ENCODE measurements at regions not wholly inside any gene's neighbourhood (a gene's known extent, or its start where the extent isn't known, plus 50 kb on each side); places are given as distances from the start of the nearest gene placed in this dataset.
"Not testable (repeated sequence)": the region's sequence is repeated elsewhere in the genome, so short reads cannot be mapped to it uniquely, and the experiment has no call there.

- no peak overlapping the region for H3K4me3 ChIP-seq (ENCODE audit: insufficient read depth, low read depth, low read length)
Observed at GRCh38 chr12:114823724-114824123, 139.7 kb upstream of the TBX3 start.

GRCh38 chr12:114821570-114821969 lies 137.6 kb upstream of the TBX3 start:
- Histone ChIP-seq H3K9me3 (ENCODE audit: control insufficient read depth, low read length) (no peaks in the 10 kb centered on the region), H3K27me3 (ENCODE audit: control insufficient read depth, insufficient read depth, low read length, poor library complexity, severe bottlenecking) (no peaks in the 10 kb centered on the region), H3K36me3 (ENCODE audit: control insufficient read depth, insufficient read depth, low read length) (no peaks in the 10 kb centered on the region), H3K4me3 (ENCODE audit: insufficient read depth, low read depth, low read length) (no peak overlapping the region), H3K27ac (ENCODE audit: insufficient read depth, low read depth, low read length, poor library complexity, severe bottlenecking) (no peak overlapping the region), H3K4me1 (ENCODE audit: control insufficient read depth, insufficient read depth, low read length) (no peaks in the 10 kb centered on the region)
- 83 to 85% methylated on average over 2 of the region's 3 CpGs for WGBS, 2 experiments

More at GRCh38 chr12:114823724-114824123, 139.7 kb upstream of the TBX3 start:
- WGBS, 2 experiments: 90 to 92% methylated on average over 8 of the region's 8 CpGs
- no peaks in the 10 kb centered on the region for H3K36me3 ChIP-seq (ENCODE audit: control insufficient read depth, insufficient read depth, low read length)
- no peaks in the 10 kb centered on the region for H3K27me3 ChIP-seq (ENCODE audit: control insufficient read depth, insufficient read depth, low read length, poor library complexity, severe bottlenecking)
- no peaks in the 10 kb centered on the region for H3K9me3 ChIP-seq (ENCODE audit: control insufficient read depth, low read length)
- H3K27ac ChIP-seq (ENCODE audit: insufficient read depth, low read depth, low read length, poor library complexity, severe bottlenecking): no peak overlapping the region
- no peaks in the 10 kb centered on the region for H3K4me1 ChIP-seq (ENCODE audit: control insufficient read depth, insufficient read depth, low read length)

- H3K27me3 ChIP-seq (ENCODE audit: control insufficient read depth, insufficient read depth, low read length, poor library complexity, severe bottlenecking): no peaks in the 10 kb centered on the region
- 92 to 98% methylated on average over 5 of the region's 5 CpGs for WGBS, 2 experiments
Observed at GRCh38 chr12:114820796-114821195, 136.8 kb upstream of the TBX3 start.

GRCh38 chr12:114817571-114818425 lies 133.8 kb upstream of the TBX3 start:
- Histone ChIP-seq H3K27ac (ENCODE audit: insufficient read depth, low read depth, low read length, poor library complexity, severe bottlenecking) (no peak overlapping the region), H3K4me3 (ENCODE audit: insufficient read depth, low read depth, low read length) (no peak overlapping the region), H3K27me3 (ENCODE audit: control insufficient read depth, insufficient read depth, low read length, poor library complexity, severe bottlenecking) (peaks cover 7% of the 10 kb centered on the region), H3K9me3 (ENCODE audit: control insufficient read depth, low read length) (no peaks in the 10 kb centered on the region), H3K4me1 (ENCODE audit: control insufficient read depth, insufficient read depth, low read length) (peaks cover 5% of the 10 kb centered on the region), H3K36me3 (ENCODE audit: control insufficient read depth, insufficient read depth, low read length) (no peaks in the 10 kb centered on the region)
- 90 to 92% methylated on average over 28 of the region's 28 CpGs for WGBS, 2 experiments

More at GRCh38 chr12:114820796-114821195, 136.8 kb upstream of the TBX3 start:
- H3K27ac ChIP-seq (ENCODE audit: insufficient read depth, low read depth, low read length, poor library complexity, severe bottlenecking): no peak overlapping the region
- H3K9me3 ChIP-seq (ENCODE audit: control insufficient read depth, low read length): no peaks in the 10 kb centered on the region
- H3K4me3 ChIP-seq (ENCODE audit: insufficient read depth, low read depth, low read length): no peak overlapping the region
- H3K36me3 ChIP-seq (ENCODE audit: control insufficient read depth, insufficient read depth, low read length): no peaks in the 10 kb centered on the region
- no peaks in the 10 kb centered on the region for H3K4me1 ChIP-seq (ENCODE audit: control insufficient read depth, insufficient read depth, low read length)

GRCh38 chr12:114815026-114815795 lies 131.2 kb upstream of the TBX3 start:
- 90 to 92% methylated on average over 10 of the region's 10 CpGs for WGBS, 2 experiments

GRCh38 chr12:114812858-114813761 lies 129.1 kb upstream of the TBX3 start:
- H3K4me1 ChIP-seq (ENCODE audit: control insufficient read depth, insufficient read depth, low read length): peaks cover 7% of the 10 kb centered on the region
- 33 to 36% methylated on average over 15 to 19 of the region's 19 CpGs for WGBS, 2 experiments
- no peak overlapping the region for H3K4me3 ChIP-seq (ENCODE audit: insufficient read depth, low read depth, low read length)
- peaks cover 7% of the 10 kb centered on the region for H3K27me3 ChIP-seq (ENCODE audit: control insufficient read depth, insufficient read depth, low read length, poor library complexity, severe bottlenecking)
- H3K9me3 ChIP-seq (ENCODE audit: control insufficient read depth, low read length): no peaks in the 10 kb centered on the region
- no peaks in the 10 kb centered on the region for H3K36me3 ChIP-seq (ENCODE audit: control insufficient read depth, insufficient read depth, low read length)
- no peak overlapping the region for H3K27ac ChIP-seq (ENCODE audit: insufficient read depth, low read depth, low read length, poor library complexity, severe bottlenecking)

More at GRCh38 chr12:114815026-114815795, 131.2 kb upstream of the TBX3 start:
- Histone ChIP-seq H3K27me3 (ENCODE audit: control insufficient read depth, insufficient read depth, low read length, poor library complexity, severe bottlenecking) (peaks cover 7% of the 10 kb centered on the region), H3K27ac (ENCODE audit: insufficient read depth, low read depth, low read length, poor library complexity, severe bottlenecking) (no peak overlapping the region), H3K4me3 (ENCODE audit: insufficient read depth, low read depth, low read length) (no peak overlapping the region), H3K9me3 (ENCODE audit: control insufficient read depth, low read length) (no peaks in the 10 kb centered on the region), H3K4me1 (ENCODE audit: control insufficient read depth, insufficient read depth, low read length) (peaks cover 7% of the 10 kb centered on the region), H3K36me3 (ENCODE audit: control insufficient read depth, insufficient read depth, low read length) (no peaks in the 10 kb centered on the region)

- Histone ChIP-seq H3K4me1 (ENCODE audit: control insufficient read depth, insufficient read depth, low read length) (peaks cover 7% of the 10 kb centered on the region), H3K9me3 (ENCODE audit: control insufficient read depth, low read length) (no peaks in the 10 kb centered on the region), H3K36me3 (ENCODE audit: control insufficient read depth, insufficient read depth, low read length) (no peaks in the 10 kb centered on the region), H3K27ac (ENCODE audit: insufficient read depth, low read depth, low read length, poor library complexity, severe bottlenecking) (no peak overlapping the region), H3K27me3 (ENCODE audit: control insufficient read depth, insufficient read depth, low read length, poor library complexity, severe bottlenecking) (peaks cover 7% of the 10 kb centered on the region), H3K4me3 (ENCODE audit: insufficient read depth, low read depth, low read length) (no peak overlapping the region)
- 89 to 90% methylated on average over 4 of the region's 4 CpGs for WGBS, 2 experiments
Observed at GRCh38 chr12:114812384-114812783, 128.4 kb upstream of the TBX3 start.

GRCh38 chr12:114809097-114809496 lies 125.1 kb upstream of the TBX3 start:
- Histone ChIP-seq H3K4me1 (ENCODE audit: control insufficient read depth, insufficient read depth, low read length) (peaks cover 7% of the 10 kb centered on the region), H3K9me3 (ENCODE audit: control insufficient read depth, low read length) (no peaks in the 10 kb centered on the region), H3K36me3 (ENCODE audit: control insufficient read depth, insufficient read depth, low read length) (no peaks in the 10 kb centered on the region), H3K27ac (ENCODE audit: insufficient read depth, low read depth, low read length, poor library complexity, severe bottlenecking) (no peak overlapping the region), H3K27me3 (ENCODE audit: control insufficient read depth, insufficient read depth, low read length, poor library complexity, severe bottlenecking) (no peaks in the 10 kb centered on the region), H3K4me3 (ENCODE audit: insufficient read depth, low read depth, low read length) (no peak overlapping the region)
- WGBS, 2 experiments: 83 to 86% methylated on average over 5 of the region's 5 CpGs

GRCh38 chr12:114801381-114801780 lies 117.4 kb upstream of the TBX3 start:
- not testable (repeated sequence) for H3K4me3 ChIP-seq (ENCODE audit: insufficient read depth, low read depth, low read length); H3K4me1 ChIP-seq (ENCODE audit: control insufficient read depth, insufficient read depth, low read length); H3K36me3 ChIP-seq (ENCODE audit: control insufficient read depth, insufficient read depth, low read length); H3K9me3 ChIP-seq (ENCODE audit: control insufficient read depth, low read length); H3K27ac ChIP-seq (ENCODE audit: insufficient read depth, low read depth, low read length, poor library complexity, severe bottlenecking); H3K27me3 ChIP-seq (ENCODE audit: control insufficient read depth, insufficient read depth, low read length, poor library complexity, severe bottlenecking)
- WGBS, 2 experiments: 95 to 96% methylated on average over 3 of the region's 3 CpGs
